Peyer's patch (tissue), 4 donors: ENCODE measurements at regions not wholly inside any gene's neighbourhood (a gene's known extent, or its start where the extent isn't known, plus 50 kb on each side); places are given as distances from the start of the nearest gene placed in this dataset.

Source experiments
- DNase-seq, 3 donors: peaks; one replicate each; pipeline ENCODE4 v3.0.0-alpha.2; 2017 to 2019
- H3K27ac ChIP-seq, 4 donors: fragments of 200-600 bp; sonication (generic); one replicate each; pipeline ENCODE4 v1.5.1; 2016 to 2019
- H3K27me3 ChIP-seq, 2 donors: fragments of 200-600 bp; sonication (generic); one replicate each; pipeline ENCODE4 v1.5.1; 2019
- H3K36me3 ChIP-seq, 3 donors: fragments of 200-600 bp; sonication (generic); one replicate each; pipeline ENCODE4 v1.5.1; 2016 to 2019
- H3K4me1 ChIP-seq, 4 donors: fragments of 200-600 bp; sonication (generic); one replicate each; pipeline ENCODE4 v1.5.1; 2016 to 2019
- H3K4me3 ChIP-seq, 4 donors: fragments of 200-600 bp; sonication (generic); 1 replicate in 3 of 4; 2 replicates in 1 of 4; pipeline ENCODE4 v1.5.1; 2016 to 2019; ENCODE audit warnings: mild to moderate bottlenecking in 1 of 4
- H3K9me3 ChIP-seq, 4 donors: fragments of 200-600 bp; sonication (generic); one replicate each; pipeline ENCODE4 v1.5.1; 2016 to 2019; ENCODE audit warnings: mild to moderate bottlenecking in 1 of 4
- POLR2A ChIP-seq, 2 donors: fragments of 450-650 bp; IDR thresholded peaks; one replicate each; pipeline ENCODE4 v1.5.1; 2017; ENCODE audit warnings: antibody characterized with exemption in 2 of 2, mild to moderate bottlenecking in 2 of 2, moderate library complexity in 2 of 2
- TF ChIP-seq, protein P1 (sequence below), 6 experiments: fragments of 450-650 bp in 4 of 6; fragments of 200-600 bp in 2 of 6; sonication (generic) in 1 of 6; IDR thresholded peaks; one replicate each; pipeline ENCODE4 v1.5.1; 2017 to 2019; ENCODE audit warnings: antibody characterized with exemption in 6 of 6, mild to moderate bottlenecking in 3 of 6, moderate library complexity in 1 of 6

DNA sequence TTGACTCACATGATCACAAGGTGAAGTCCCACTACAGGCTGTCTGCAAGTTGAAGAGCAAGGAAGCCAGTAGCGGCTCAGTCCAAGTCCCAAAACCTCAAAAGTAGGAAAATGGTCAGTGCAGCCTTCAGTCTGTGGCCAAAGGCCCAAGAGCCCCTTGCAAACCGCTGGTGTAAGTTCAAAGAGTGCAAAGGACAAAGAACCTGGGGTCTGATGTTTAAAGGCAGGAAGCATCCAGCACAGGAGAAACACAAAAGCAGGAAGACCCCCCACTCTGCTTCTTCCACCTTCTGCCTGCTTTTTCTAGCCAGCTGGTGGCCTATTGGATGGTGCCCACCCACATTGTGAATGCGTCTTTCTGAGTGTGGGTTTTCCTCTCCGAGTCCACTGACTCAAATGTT lies 2222.6 kb downstream of the MRPL39 start:
- TF ChIP-seq, protein P1, sequence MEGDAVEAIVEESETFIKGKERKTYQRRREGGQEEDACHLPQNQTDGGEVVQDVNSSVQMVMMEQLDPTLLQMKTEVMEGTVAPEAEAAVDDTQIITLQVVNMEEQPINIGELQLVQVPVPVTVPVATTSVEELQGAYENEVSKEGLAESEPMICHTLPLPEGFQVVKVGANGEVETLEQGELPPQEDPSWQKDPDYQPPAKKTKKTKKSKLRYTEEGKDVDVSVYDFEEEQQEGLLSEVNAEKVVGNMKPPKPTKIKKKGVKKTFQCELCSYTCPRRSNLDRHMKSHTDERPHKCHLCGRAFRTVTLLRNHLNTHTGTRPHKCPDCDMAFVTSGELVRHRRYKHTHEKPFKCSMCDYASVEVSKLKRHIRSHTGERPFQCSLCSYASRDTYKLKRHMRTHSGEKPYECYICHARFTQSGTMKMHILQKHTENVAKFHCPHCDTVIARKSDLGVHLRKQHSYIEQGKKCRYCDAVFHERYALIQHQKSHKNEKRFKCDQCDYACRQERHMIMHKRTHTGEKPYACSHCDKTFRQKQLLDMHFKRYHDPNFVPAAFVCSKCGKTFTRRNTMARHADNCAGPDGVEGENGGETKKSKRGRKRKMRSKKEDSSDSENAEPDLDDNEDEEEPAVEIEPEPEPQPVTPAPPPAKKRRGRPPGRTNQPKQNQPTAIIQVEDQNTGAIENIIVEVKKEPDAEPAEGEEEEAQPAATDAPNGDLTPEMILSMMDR (IDR thresholded peaks at IDR 0.05) = no peak
- TF ChIP-seq POLR2A (IDR thresholded peaks at IDR 0.05) = no peak
- H3K9me3 ChIP-seq = no peaks in the 10 kb centered on the region
- no peaks in the 10 kb centered on the region for H3K27me3 ChIP-seq
- H3K4me3 ChIP-seq = no peak overlapping the region
- no peak overlapping the region for H3K27ac ChIP-seq
- no peaks in the 10 kb centered on the region for H3K36me3 ChIP-seq
- H3K4me1 ChIP-seq = no peaks in the 10 kb centered on the region
- DNase-seq = no peak

DNA sequence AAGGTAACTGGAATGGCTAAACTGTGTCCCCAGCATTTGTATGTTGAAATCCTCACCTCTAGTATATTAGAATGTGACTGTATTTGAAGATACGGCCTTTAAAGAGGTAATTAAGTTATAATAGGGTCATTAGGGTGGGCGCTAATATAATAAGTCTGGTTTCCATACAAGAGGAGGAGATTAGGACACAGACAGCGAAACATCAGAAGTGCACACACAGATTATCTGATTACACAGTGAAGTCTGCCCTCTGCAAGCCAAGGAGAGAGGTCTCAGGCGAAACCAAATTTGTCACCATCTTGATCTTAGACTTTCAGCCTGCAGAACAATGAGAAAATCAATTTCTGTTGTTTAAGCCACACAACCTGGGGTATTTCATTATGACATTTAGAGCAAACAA lies 2233.1 kb downstream of the MRPL39 start:
- Histone ChIP-seq H3K36me3 (no peaks in the 10 kb centered on the region), H3K27me3 (no peaks in the 10 kb centered on the region), H3K27ac (no peak overlapping the region), H3K4me3 (no peak overlapping the region), H3K9me3 (peaks cover 0 to 6% (median 0%) of the 10 kb centered on the region in 4 donors), H3K4me1 (no peaks in the 10 kb centered on the region)
- no peak for DNase-seq
- TF ChIP-seq, protein P1 (IDR thresholded peaks at IDR 0.05) = no peak
- no peak for TF ChIP-seq POLR2A (IDR thresholded peaks at IDR 0.05)

DNA sequence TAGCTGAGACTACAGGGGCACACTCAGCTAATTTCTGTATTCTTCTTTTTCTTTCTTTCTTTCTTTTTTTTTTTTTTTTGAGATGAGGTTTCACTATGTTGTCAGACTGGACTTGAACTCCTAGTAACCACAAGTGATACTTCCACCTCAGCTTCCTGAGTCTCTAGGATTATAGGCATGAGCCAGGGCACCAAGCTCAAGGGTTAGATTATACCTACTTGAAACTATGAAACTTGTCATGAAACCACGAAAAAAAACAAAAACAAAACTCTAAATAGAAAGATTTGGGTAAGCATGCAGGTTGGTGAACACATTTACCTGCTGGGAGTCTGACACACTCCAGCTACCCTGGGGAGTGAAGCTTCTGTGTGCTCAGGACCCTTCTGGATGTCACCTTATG lies 2250.4 kb downstream of the MRPL39 start:
- Histone ChIP-seq H3K27me3 (no peaks in the 10 kb centered on the region), H3K9me3 (peaks cover 0 to 4% (median 0%) of the 10 kb centered on the region in 4 donors), H3K4me1 (no peaks in the 10 kb centered on the region), H3K27ac (no peak overlapping the region), H3K36me3 (no peaks in the 10 kb centered on the region), H3K4me3 (no peak overlapping the region)
- TF ChIP-seq, protein P1 (IDR thresholded peaks at IDR 0.05) = no peak
- TF ChIP-seq POLR2A (IDR thresholded peaks at IDR 0.05) = no peak
- DNase-seq = no peak

DNA sequence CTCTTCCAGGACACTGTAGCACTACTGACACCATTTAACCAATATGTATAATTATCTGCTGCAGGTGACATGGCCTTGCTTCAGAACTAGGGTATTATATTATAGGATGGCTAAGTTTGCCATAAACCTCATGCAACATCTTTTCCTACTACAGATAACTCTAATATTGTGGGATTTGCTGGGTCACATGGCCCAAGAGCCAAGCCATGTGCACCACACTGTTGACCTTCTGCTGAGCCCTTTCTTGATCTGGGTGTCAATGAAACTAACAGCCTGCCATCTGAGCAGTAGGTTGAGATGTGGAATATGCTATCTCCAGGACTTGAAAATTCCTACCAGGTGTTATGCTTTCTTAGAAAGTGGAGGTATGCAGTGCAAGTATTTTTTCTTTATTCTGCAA lies 2291.1 kb downstream of the MRPL39 start:
- no peak overlapping the region for H3K27ac ChIP-seq
- no peak for DNase-seq
- TF ChIP-seq, protein P1 (IDR thresholded peaks at IDR 0.05) = no peak
- TF ChIP-seq POLR2A (IDR thresholded peaks at IDR 0.05) = no peak
- H3K4me3 ChIP-seq = no peak overlapping the region
- H3K27me3 ChIP-seq = no peaks in the 10 kb centered on the region
- peaks cover 0 to 2% (median 0%) of the 10 kb centered on the region in 4 donors for H3K9me3 ChIP-seq
- H3K36me3 ChIP-seq = no peaks in the 10 kb centered on the region
- no peaks in the 10 kb centered on the region for H3K4me1 ChIP-seq

DNA sequence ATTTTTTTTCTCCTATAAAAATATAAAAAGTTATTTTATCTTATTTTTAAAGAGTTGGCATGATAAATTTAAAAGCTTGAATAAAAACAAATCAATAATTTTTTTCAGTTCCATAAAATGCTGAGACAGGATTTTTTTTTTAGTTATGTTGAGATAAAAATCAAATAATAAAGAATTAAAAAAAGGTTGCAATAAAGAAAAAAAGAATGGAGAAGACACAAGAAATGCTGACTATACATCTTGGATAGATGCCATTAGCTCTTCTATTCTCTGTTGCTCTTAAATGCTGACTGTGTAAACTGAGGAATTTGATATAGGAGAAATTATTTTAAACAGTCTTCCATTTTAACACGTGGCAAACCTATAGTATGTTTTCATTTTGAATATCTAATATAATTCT lies 2298.5 kb downstream of the MRPL39 start:
- TF ChIP-seq, protein P1 (IDR thresholded peaks at IDR 0.05) = no peak
- no peak for TF ChIP-seq POLR2A (IDR thresholded peaks at IDR 0.05)
- no peak overlapping the region for H3K4me3 ChIP-seq
- H3K9me3 ChIP-seq = no peaks in the 10 kb centered on the region
- DNase-seq = no peak
- H3K36me3 ChIP-seq = no peaks in the 10 kb centered on the region
- no peaks in the 10 kb centered on the region for H3K4me1 ChIP-seq
- no peaks in the 10 kb centered on the region for H3K27me3 ChIP-seq
- H3K27ac ChIP-seq = no peak overlapping the region

DNA sequence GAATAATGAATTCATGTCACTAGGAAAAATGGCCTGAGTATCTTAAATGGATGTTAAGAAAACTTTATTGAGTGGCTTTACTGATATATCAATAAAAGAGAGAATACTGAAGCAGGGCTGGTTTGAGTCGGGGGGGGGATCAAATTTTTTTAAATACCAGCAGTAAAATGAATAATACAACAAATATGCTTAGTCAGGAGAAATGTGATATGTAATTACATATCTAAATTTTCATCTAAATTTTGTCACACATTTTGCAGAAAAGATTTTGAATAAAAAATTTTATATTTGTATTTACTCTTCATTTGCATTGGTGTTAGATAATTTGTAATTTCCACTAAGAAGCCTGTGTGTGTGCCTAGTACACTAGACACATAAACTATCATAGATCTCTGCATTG lies 2300.2 kb downstream of the MRPL39 start:
- Histone ChIP-seq H3K27me3 (no peaks in the 10 kb centered on the region), H3K4me3 (no peak overlapping the region), H3K4me1 (no peaks in the 10 kb centered on the region), H3K36me3 (no peaks in the 10 kb centered on the region), H3K9me3 (no peaks in the 10 kb centered on the region), H3K27ac (no peak overlapping the region)
- TF ChIP-seq POLR2A (IDR thresholded peaks at IDR 0.05) = no peak
- no peak for DNase-seq
